ENCODE measurements at regions not wholly inside any gene's neighbourhood (a gene's known extent, or its start where the extent isn't known, plus 50 kb on each side); places are given as distances from the start of the nearest gene placed in this dataset.
"Not testable (repeated sequence)": the region's sequence is repeated elsewhere in the genome, so short reads cannot be mapped to it uniquely, and the experiment has no call there.

DNA sequence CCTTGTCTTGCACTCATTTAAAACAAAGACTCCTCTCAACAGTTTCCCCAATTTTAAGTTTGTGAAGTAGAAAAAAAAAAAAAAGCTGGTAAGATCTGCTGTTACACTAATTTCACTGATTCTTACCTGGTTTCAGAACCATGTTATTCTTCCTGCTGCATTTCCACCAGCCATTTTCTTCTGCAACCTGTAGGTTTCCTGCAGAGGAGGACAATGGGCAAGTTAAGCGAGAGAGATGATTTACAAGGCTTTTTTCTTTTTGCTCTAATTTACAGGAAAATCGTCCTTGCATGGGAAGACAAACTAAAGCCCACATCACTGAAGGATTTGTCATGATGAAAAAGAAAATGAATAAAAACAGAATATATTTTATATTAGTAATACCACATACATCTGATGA is 86.0 kb upstream of the SMARCA2 start (continued):
- TF ChIP-seq, protein P1, sequence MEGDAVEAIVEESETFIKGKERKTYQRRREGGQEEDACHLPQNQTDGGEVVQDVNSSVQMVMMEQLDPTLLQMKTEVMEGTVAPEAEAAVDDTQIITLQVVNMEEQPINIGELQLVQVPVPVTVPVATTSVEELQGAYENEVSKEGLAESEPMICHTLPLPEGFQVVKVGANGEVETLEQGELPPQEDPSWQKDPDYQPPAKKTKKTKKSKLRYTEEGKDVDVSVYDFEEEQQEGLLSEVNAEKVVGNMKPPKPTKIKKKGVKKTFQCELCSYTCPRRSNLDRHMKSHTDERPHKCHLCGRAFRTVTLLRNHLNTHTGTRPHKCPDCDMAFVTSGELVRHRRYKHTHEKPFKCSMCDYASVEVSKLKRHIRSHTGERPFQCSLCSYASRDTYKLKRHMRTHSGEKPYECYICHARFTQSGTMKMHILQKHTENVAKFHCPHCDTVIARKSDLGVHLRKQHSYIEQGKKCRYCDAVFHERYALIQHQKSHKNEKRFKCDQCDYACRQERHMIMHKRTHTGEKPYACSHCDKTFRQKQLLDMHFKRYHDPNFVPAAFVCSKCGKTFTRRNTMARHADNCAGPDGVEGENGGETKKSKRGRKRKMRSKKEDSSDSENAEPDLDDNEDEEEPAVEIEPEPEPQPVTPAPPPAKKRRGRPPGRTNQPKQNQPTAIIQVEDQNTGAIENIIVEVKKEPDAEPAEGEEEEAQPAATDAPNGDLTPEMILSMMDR (IDR thresholded peaks at IDR 0.05; ENCODE audit: poor library complexity, severe bottlenecking), result no peak
- no peak for TF ChIP-seq TAF1 (IDR thresholded peaks at IDR 0.05; ENCODE audit: low read depth)

DNA sequence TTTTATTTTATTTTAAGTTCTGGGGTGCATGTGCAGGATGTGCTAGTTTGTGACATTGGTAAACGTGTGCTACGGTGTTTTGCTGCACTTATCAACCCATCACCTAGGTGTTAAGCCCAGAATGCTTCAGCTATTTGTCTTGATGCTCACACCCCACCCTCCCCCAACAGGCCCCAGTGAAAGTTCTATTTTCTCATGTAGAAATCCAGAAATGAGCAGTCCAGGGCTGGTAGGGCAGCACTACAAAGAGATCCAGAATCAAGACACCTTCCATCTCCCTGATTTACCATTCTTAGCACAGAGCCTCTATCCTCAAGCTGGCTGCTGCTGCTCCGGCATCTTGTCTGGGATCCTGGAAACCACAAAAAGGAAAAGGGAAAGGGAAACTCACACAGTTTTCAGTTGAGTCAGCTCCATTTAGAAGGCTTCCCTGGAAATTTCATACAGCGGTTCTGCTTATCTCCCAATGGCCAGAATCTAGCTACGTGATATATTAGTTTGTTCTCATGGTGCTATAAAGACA is 85.4 kb upstream of the SMARCA2 start:
- Histone ChIP-seq H3K27me3 (ENCODE audit: insufficient read depth, low read depth, low read length) (no peaks in the 10 kb centered on the region), H3K36me3 (ENCODE audit: insufficient read depth, low read length) (no peaks in the 10 kb centered on the region), H3K4me3 (ENCODE audit: low read length) (no peak overlapping the region), H4K20me1 (ENCODE audit: insufficient read depth) (no peaks in the 10 kb centered on the region), H3K9ac (ENCODE audit: low read length) (no peak overlapping the region), H3K9me3 (ENCODE audit: low read length) (no peaks in the 10 kb centered on the region), H3K79me2 (replicated peaks; ENCODE audit: insufficient read depth, low read length) (no peaks in the 10 kb centered on the region), H3K27ac (ENCODE audit: low read length) (no peak overlapping the region), H3K9me2 (ENCODE audit: insufficient read depth, low read length) (no peaks in the 10 kb centered on the region), H3F3A (ENCODE audit: insufficient read depth, low read length, poor library complexity, severe bottlenecking) (no peaks in the 10 kb centered on the region), H3K4me2 (ENCODE audit: low read length) (no peak overlapping the region), H2AFZ (ENCODE audit: low read depth, low read length) (no peak overlapping the region)
- TF ChIP-seq SMC3 (conservative IDR thresholded peaks at IDR 0.05; ENCODE audit: poor library complexity) (no peak), POLR2AphosphoS5 (IDR thresholded peaks at IDR 0.05) (no peak), EZH2 (IDR thresholded peaks at IDR 0.05; ENCODE audit: borderline replicate concordance, insufficient read depth, low read length, poor library complexity, severe bottlenecking) (no peak), MXI1 (conservative IDR thresholded peaks at IDR 0.05; ENCODE audit: poor library complexity, severe bottlenecking) (no peak), TAF1 (IDR thresholded peaks at IDR 0.05; ENCODE audit: low read depth) (no peak)
- TF ChIP-seq, protein P2, sequence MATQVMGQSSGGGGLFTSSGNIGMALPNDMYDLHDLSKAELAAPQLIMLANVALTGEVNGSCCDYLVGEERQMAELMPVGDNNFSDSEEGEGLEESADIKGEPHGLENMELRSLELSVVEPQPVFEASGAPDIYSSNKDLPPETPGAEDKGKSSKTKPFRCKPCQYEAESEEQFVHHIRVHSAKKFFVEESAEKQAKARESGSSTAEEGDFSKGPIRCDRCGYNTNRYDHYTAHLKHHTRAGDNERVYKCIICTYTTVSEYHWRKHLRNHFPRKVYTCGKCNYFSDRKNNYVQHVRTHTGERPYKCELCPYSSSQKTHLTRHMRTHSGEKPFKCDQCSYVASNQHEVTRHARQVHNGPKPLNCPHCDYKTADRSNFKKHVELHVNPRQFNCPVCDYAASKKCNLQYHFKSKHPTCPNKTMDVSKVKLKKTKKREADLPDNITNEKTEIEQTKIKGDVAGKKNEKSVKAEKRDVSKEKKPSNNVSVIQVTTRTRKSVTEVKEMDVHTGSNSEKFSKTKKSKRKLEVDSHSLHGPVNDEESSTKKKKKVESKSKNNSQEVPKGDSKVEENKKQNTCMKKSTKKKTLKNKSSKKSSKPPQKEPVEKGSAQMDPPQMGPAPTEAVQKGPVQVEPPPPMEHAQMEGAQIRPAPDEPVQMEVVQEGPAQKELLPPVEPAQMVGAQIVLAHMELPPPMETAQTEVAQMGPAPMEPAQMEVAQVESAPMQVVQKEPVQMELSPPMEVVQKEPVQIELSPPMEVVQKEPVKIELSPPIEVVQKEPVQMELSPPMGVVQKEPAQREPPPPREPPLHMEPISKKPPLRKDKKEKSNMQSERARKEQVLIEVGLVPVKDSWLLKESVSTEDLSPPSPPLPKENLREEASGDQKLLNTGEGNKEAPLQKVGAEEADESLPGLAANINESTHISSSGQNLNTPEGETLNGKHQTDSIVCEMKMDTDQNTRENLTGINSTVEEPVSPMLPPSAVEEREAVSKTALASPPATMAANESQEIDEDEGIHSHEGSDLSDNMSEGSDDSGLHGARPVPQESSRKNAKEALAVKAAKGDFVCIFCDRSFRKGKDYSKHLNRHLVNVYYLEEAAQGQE (IDR thresholded peaks at IDR 0.05; ENCODE audit: borderline replicate concordance), result no peak

DNA sequence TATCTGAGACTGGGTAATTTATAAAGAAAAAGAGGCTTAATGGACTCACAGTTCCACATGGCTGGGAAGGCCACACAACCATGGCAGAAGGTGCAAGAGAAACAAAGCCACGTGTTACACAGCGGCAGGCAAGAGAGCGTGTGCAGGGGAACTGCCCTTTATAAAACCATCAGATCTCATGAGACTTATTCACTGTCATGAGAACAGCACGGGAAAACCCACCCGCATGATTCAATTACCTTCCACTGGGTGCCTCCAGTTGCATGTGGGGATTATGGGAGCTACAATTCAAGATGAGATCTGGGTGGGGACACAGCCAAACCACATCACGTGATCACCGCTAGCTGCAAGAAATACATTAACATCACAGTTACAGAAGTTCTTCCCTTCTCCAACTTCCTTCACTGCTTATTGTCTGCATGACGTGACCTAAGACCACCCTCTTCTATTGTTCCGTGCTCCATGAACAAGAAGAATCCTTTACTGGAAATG is 84.9 kb upstream of the SMARCA2 start:
- H4K20me1 ChIP-seq (ENCODE audit: insufficient read depth); H3K27ac ChIP-seq (ENCODE audit: low read length); H3K36me3 ChIP-seq (ENCODE audit: insufficient read depth, low read length); H3K27me3 ChIP-seq (ENCODE audit: insufficient read depth, low read depth, low read length); H3K4me2 ChIP-seq (ENCODE audit: low read length); H3K9me2 ChIP-seq (ENCODE audit: insufficient read depth, low read length); H3K9ac ChIP-seq (ENCODE audit: low read length); H3K4me3 ChIP-seq (ENCODE audit: low read length); H3F3A ChIP-seq (ENCODE audit: insufficient read depth, low read length, poor library complexity, severe bottlenecking); H3K9me3 ChIP-seq (ENCODE audit: low read length); H3K79me2 ChIP-seq (replicated peaks; ENCODE audit: insufficient read depth, low read length); H2AFZ ChIP-seq (ENCODE audit: low read depth, low read length): not testable (repeated sequence)

DNA sequence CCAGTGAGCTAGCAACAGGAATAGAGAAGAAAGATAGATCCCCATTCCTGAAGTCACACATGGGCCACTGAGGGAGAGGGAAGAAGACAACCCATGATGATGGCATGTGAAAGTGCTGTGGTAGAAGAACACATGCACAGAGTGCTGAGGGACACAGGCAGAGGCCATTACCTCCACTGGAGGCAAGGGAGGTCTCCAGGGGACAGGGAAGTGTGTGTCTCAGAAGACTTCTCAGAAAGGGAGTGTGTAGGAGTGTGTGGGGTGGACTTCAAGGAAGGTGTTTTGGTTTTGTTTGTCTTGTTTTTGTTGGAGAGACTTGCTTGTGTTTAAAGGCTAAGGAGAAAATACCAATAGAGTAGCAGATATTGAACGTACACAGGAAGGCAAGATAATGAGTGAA is 77.0 kb upstream of the SMARCA2 start:
- Histone ChIP-seq H4K20me1 (ENCODE audit: insufficient read depth) (no peaks in the 10 kb centered on the region), H2AFZ (ENCODE audit: low read depth, low read length) (no peak overlapping the region), H3K36me3 (ENCODE audit: insufficient read depth, low read length) (no peaks in the 10 kb centered on the region), H3K4me2 (ENCODE audit: low read length) (no peak overlapping the region), H3K27me3 (ENCODE audit: insufficient read depth, low read depth, low read length) (no peaks in the 10 kb centered on the region), H3K4me3 (ENCODE audit: low read length) (no peak overlapping the region), H3K79me2 (replicated peaks; ENCODE audit: insufficient read depth, low read length) (no peaks in the 10 kb centered on the region), H3K9me3 (ENCODE audit: low read length) (no peaks in the 10 kb centered on the region), H3K27ac (ENCODE audit: low read length) (no peak overlapping the region), H3K9ac (ENCODE audit: low read length) (no peak overlapping the region), H3K9me2 (ENCODE audit: insufficient read depth, low read length) (no peaks in the 10 kb centered on the region), H3F3A (ENCODE audit: insufficient read depth, low read length, poor library complexity, severe bottlenecking) (no peaks in the 10 kb centered on the region)
- TF ChIP-seq RAD21 (conservative IDR thresholded peaks at IDR 0.05) (no peak), EZH2 (IDR thresholded peaks at IDR 0.05; ENCODE audit: borderline replicate concordance, insufficient read depth, low read length, poor library complexity, severe bottlenecking) (no peak), TAF1 (IDR thresholded peaks at IDR 0.05; ENCODE audit: low read depth) (no peak), POLR2AphosphoS5 (IDR thresholded peaks at IDR 0.05) (no peak), EP300 (conservative IDR thresholded peaks at IDR 0.05; ENCODE audit: poor library complexity, severe bottlenecking) (no peak)
- TF ChIP-seq, protein P1 (IDR thresholded peaks at IDR 0.05; ENCODE audit: poor library complexity, severe bottlenecking), result no peak
- TF ChIP-seq, protein P2 (IDR thresholded peaks at IDR 0.05; ENCODE audit: borderline replicate concordance), result no peak

Data from neural cell (in vitro differentiated cells).